Kidney (tissue), 13 donors: ENCODE measurements at regions not wholly inside any gene's neighbourhood (a gene's known extent, or its start where the extent isn't known, plus 50 kb on each side); places are given as distances from the start of the nearest gene placed in this dataset.

Experiments used
- DNase-seq, 5 donors: peaks; one replicate each; pipeline ENCODE4 v3.0.0-alpha.2; 2013 to 2020
- FAIRE-seq: peaks from 2 replicates; lab custom pipeline; 2012; peaks lifted over from hg19 to GRCh38; lab: Jason Lieb, UNC
- H3K27ac ChIP-seq, 2 donors: one replicate each; pipeline ENCODE4 v1.7.0; 2013; ENCODE audit warnings: low read depth in 2 of 2, low read length in 2 of 2, inconsistent platforms in 1 of 2
- H3K27me3 ChIP-seq: one replicate; pipeline ENCODE4 v1.7.1; 2013; ENCODE audit warnings: low read length, inconsistent platforms; ENCODE audit not compliant: control insufficient read depth, insufficient read depth
- H3K36me3 ChIP-seq, 3 donors: one replicate each; pipeline versions ENCODE4 v1.7.0 to v1.7.1; 2013; ENCODE audit warnings: low read length in 3 of 3, control low read depth in 1 of 3, inconsistent platforms in 1 of 3; ENCODE audit not compliant: insufficient read depth in 3 of 3, control insufficient read depth in 2 of 3
- H3K4me1 ChIP-seq, 3 donors: one replicate each; pipeline versions ENCODE4 v1.7.0 to v1.7.1; 2013; ENCODE audit warnings: low read length in 3 of 3, inconsistent platforms in 1 of 3, low read depth in 1 of 3; ENCODE audit not compliant: control insufficient read depth in 2 of 3, insufficient read depth in 2 of 3
- H3K4me3 ChIP-seq, 3 donors: one replicate each; pipeline versions ENCODE4 v1.7.0 to v1.8.1; 2013; ENCODE audit warnings: low read length in 3 of 3, control low read depth in 1 of 3, inconsistent platforms in 1 of 3
- H3K9ac ChIP-seq, 3 donors: one replicate each; pipeline versions ENCODE4 v1.7.0 to v1.7.1; 2013; ENCODE audit warnings: low read length in 3 of 3, control low read depth in 1 of 3, inconsistent platforms in 1 of 3
- H3K9me3 ChIP-seq, 3 donors: one replicate each; pipeline versions ENCODE4 v1.7.0 to v1.7.1; 2013; ENCODE audit warnings: low read length in 3 of 3, control low read depth in 1 of 3, inconsistent platforms in 1 of 3; ENCODE audit not compliant: control insufficient read depth in 2 of 3, insufficient read depth in 1 of 3
- intact Hi-C: fragments of 100-400 bp; cut with DNase I; formaldehyde crosslinking; loops from one replicate; pipeline ENCODE4 v1.11.1; 2022
- TF ChIP-seq, protein P1 (sequence below): IDR thresholded peaks from 3 replicates; pipeline ENCODE4 v1.5.1; 2012; ENCODE audit warnings: mild to moderate bottlenecking, moderate library complexity, borderline replicate concordance; ENCODE audit not compliant: insufficient read depth; ENCODE audit errors: extremely low read depth
- donor health status: control.
- donor health status: control.
- donor health status: control.
- donor health status: control.
- donor health status: control.
- donor health status: DM: yes; HTN: yes; CAD: no.
- donor health status: Normal renal cell carcinoma (clear cell type).

GRCh38 chrY:12479382-12479781 is 221.6 kb upstream of the USP9Y start:
- H3K4me1 ChIP-seq, result no peaks in the 10 kb centered on the region
- no peaks in the 10 kb centered on the region for H3K36me3 ChIP-seq
- no peaks in the 10 kb centered on the region for H3K27me3 ChIP-seq
- FAIRE-seq (no peak), DNase-seq (peak in 1 of 5 donors; percentile 27)
- TF ChIP-seq, protein P1, sequence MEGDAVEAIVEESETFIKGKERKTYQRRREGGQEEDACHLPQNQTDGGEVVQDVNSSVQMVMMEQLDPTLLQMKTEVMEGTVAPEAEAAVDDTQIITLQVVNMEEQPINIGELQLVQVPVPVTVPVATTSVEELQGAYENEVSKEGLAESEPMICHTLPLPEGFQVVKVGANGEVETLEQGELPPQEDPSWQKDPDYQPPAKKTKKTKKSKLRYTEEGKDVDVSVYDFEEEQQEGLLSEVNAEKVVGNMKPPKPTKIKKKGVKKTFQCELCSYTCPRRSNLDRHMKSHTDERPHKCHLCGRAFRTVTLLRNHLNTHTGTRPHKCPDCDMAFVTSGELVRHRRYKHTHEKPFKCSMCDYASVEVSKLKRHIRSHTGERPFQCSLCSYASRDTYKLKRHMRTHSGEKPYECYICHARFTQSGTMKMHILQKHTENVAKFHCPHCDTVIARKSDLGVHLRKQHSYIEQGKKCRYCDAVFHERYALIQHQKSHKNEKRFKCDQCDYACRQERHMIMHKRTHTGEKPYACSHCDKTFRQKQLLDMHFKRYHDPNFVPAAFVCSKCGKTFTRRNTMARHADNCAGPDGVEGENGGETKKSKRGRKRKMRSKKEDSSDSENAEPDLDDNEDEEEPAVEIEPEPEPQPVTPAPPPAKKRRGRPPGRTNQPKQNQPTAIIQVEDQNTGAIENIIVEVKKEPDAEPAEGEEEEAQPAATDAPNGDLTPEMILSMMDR, result no peak
- H3K4me3 ChIP-seq, result no peak overlapping the region
- H3K9ac ChIP-seq, result no peak overlapping the region
- intact Hi-C loops, result no loop called here
- no peaks in the 10 kb centered on the region for H3K9me3 ChIP-seq
- H3K27ac ChIP-seq, result no peak overlapping the region

DNA sequence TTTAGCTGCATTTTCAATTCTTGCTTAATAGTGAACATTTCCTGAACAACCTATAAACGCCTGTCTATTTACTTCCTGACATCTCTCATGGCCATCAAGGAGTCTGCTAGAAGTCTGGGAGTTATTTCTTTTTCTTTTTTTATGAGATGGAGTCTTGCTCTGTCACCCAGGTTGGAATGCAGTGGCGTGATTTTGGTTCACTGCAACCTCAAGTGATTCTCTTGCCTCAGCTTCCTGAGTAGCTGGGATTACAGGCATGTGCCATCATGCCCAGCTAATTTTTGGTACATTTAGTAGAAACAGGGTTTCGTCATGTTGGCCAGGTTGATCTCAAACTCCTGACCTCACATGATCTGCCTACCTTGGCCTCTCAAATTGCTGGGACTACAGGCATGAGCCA is 217.6 kb upstream of the USP9Y start:
- TF ChIP-seq, protein P1, result no peak

DNA sequence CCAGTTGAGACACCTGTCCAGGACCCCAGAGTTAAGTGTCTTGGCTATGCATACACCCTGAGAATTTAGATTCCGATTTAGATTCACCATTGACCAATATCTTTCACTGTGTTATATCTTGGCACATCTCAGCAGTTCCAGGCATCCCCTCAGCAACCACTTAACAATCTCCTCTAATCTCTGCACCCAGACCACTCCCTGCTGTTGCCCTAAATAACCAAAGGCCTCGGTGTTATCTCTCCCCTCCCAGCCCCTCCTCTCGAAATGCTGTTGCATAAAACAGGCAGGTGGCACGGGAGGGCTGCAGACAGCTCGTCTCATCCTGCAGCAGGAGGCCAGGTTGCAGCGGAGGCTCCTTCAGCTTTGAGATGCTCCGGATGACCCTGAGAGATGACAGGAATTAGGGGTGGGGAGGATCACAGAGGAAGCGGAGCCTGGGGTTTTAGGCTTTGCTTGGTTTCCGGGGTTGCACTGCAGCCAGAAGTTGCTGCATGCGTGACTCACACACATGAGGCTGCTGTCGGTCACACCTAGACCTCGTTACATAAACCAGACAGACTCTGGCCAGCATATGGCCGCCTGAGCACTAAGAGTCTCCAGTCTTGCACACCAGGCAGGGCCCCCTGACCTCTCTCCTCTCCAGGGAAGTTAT is 210.3 kb upstream of the USP9Y start:
- H3K4me3 ChIP-seq, result no peak overlapping the region
- H3K9me3 ChIP-seq, result no peaks in the 10 kb centered on the region
- intact Hi-C loops, result no loop called here
- DNase-seq, result no peak
- no peak for FAIRE-seq
- H3K27me3 ChIP-seq, result no peaks in the 10 kb centered on the region
- no peak overlapping the region for H3K9ac ChIP-seq
- TF ChIP-seq, protein P1, result no peak
- H3K4me1 ChIP-seq, result no peaks in the 10 kb centered on the region
- H3K27ac ChIP-seq, result no peak overlapping the region
- no peaks in the 10 kb centered on the region for H3K36me3 ChIP-seq

More for the DNA sequence above, 217.6 kb upstream of the USP9Y start:
- Histone ChIP-seq H3K4me3 (no peak overlapping the region), H3K27ac (no peak overlapping the region), H3K9me3 (no peaks in the 10 kb centered on the region), H3K4me1 (no peaks in the 10 kb centered on the region), H3K9ac (no peak overlapping the region), H3K27me3 (no peaks in the 10 kb centered on the region), H3K36me3 (no peaks in the 10 kb centered on the region)
- DNase-seq (no peak), FAIRE-seq (no peak)
- intact Hi-C loops, result no loop called here

GRCh38 chrY:12492218-12492617 is 208.8 kb upstream of the USP9Y start:
- Histone ChIP-seq H3K4me1 (no peaks in the 10 kb centered on the region), H3K36me3 (no peaks in the 10 kb centered on the region), H3K9me3 (no peaks in the 10 kb centered on the region), H3K27ac (no peak overlapping the region), H3K9ac (no peak overlapping the region), H3K4me3 (no peak overlapping the region), H3K27me3 (no peaks in the 10 kb centered on the region)
- no peak for DNase-seq
- intact Hi-C loops, result no loop called here
- TF ChIP-seq, protein P1, result no peak
- no peak for FAIRE-seq
